Mesodermal cell (in vitro differentiated cells): ENCODE measurements at regions not wholly inside any gene's neighbourhood (a gene's known extent, or its start where the extent isn't known, plus 50 kb on each side); places are given as distances from the start of the nearest gene placed in this dataset.

Source experiments
- H3K27ac ChIP-seq: 2 replicates; pipeline ENCODE4 v1.7.0; 2013; ENCODE audit warnings: mild to moderate bottlenecking, low read depth, low read length, moderate library complexity; ENCODE audit not compliant: severe bottlenecking
- H3K36me3 ChIP-seq: 2 replicates; pipeline ENCODE4 v1.7.1; 2013; ENCODE audit warnings: mild to moderate bottlenecking, low read length, moderate library complexity; ENCODE audit not compliant: control insufficient read depth, insufficient read depth
- H3K4me1 ChIP-seq: one replicate; pipeline ENCODE4 v1.7.1; 2013; ENCODE audit warnings: mild to moderate bottlenecking, low read length; ENCODE audit not compliant: insufficient read depth, control insufficient read depth, poor library complexity, severe bottlenecking
- H3K4me3 ChIP-seq: 2 replicates; pipeline ENCODE4 v1.7.0; 2013; ENCODE audit warnings: low read length, control low read depth, mild to moderate bottlenecking; ENCODE audit not compliant: insufficient read depth, poor library complexity, severe bottlenecking; ENCODE audit errors: extremely low read depth
- H3K9me3 ChIP-seq: 2 replicates; pipeline ENCODE4 v1.7.1; 2013; ENCODE audit warnings: mild to moderate bottlenecking, low read length, moderate library complexity; ENCODE audit not compliant: control insufficient read depth
- WGBS, 2 experiments: methylation state at CpG; one replicate each; pipeline ENCODE4 v1.1.5; 2013; ENCODE audit warnings: missing lambda C conversion rate in 2 of 2; ENCODE audit not compliant: insufficient coverage in 2 of 2; 5-methylcytosine and 5-hydroxymethylcytosine counted together

- Histone ChIP-seq H3K4me3 (no peak overlapping the region), H3K27ac (no peak overlapping the region), H3K36me3 (no peaks in the 10 kb centered on the region), H3K4me1 (no peaks in the 10 kb centered on the region), H3K9me3 (no peaks in the 10 kb centered on the region)
- WGBS, 2 experiments = 100% methylated on average over 1 of the region's 1 CpG
Measured at GRCh38 chr3:102205647-102206046, 229.2 kb upstream of the ZPLD1 start.

GRCh38 chr3:102206511-102207031 lies 228.2 kb upstream of the ZPLD1 start:
- H3K27ac ChIP-seq = no peak overlapping the region
- H3K9me3 ChIP-seq = no peaks in the 10 kb centered on the region
- 71 to 79% methylated on average over 4 of the region's 4 CpGs for WGBS, 2 experiments
- no peaks in the 10 kb centered on the region for H3K36me3 ChIP-seq
- no peak overlapping the region for H3K4me3 ChIP-seq
- H3K4me1 ChIP-seq = no peaks in the 10 kb centered on the region

- no peaks in the 10 kb centered on the region for H3K4me1 ChIP-seq
- WGBS, 2 experiments = 90% methylated on average over 2 of the region's 3 CpGs; no CpG with 5 or more reads in 1 of the 2 experiments
- no peak overlapping the region for H3K27ac ChIP-seq
- H3K36me3 ChIP-seq = no peaks in the 10 kb centered on the region
- no peak overlapping the region for H3K4me3 ChIP-seq
- H3K9me3 ChIP-seq = no peaks in the 10 kb centered on the region
Measured at GRCh38 chr3:102207151-102207571, 227.7 kb upstream of the ZPLD1 start.

- Histone ChIP-seq H3K4me3 (no peak overlapping the region), H3K36me3 (no peaks in the 10 kb centered on the region), H3K27ac (no peak overlapping the region), H3K4me1 (no peaks in the 10 kb centered on the region), H3K9me3 (no peaks in the 10 kb centered on the region)
- WGBS, 2 experiments = 100% methylated on average over 2 of the region's 2 CpGs; no CpG with 5 or more reads in 1 of the 2 experiments
Measured at GRCh38 chr3:102215166-102215565, 219.6 kb upstream of the ZPLD1 start.

- Histone ChIP-seq H3K27ac (no peak overlapping the region), H3K4me1 (no peaks in the 10 kb centered on the region), H3K9me3 (no peaks in the 10 kb centered on the region), H3K4me3 (no peak overlapping the region), H3K36me3 (no peaks in the 10 kb centered on the region)
- 87 to 93% methylated on average over 8 to 10 of the region's 10 CpGs for WGBS, 2 experiments
Measured at GRCh38 chr3:102223132-102223531, 211.7 kb upstream of the ZPLD1 start.

- H3K27ac ChIP-seq = no peak overlapping the region
- no peaks in the 10 kb centered on the region for H3K36me3 ChIP-seq
- whole genome bisulfite sequencing, 2 experiments = 100% methylated on average over 1 of the region's 3 CpGs; no CpG with 5 or more reads in 1 of the 2 experiments
- H3K4me1 ChIP-seq = no peaks in the 10 kb centered on the region
- no peak overlapping the region for H3K4me3 ChIP-seq
- no peaks in the 10 kb centered on the region for H3K9me3 ChIP-seq
Measured at GRCh38 chr3:102224171-102224570, 210.6 kb upstream of the ZPLD1 start.

GRCh38 chr3:102225005-102225404 lies 209.8 kb upstream of the ZPLD1 start:
- no peaks in the 10 kb centered on the region for H3K36me3 ChIP-seq
- H3K9me3 ChIP-seq = no peaks in the 10 kb centered on the region
- H3K4me3 ChIP-seq = no peak overlapping the region
- WGBS, 2 experiments = 88 to 94% methylated on average over 3 to 5 of the region's 8 CpGs
- H3K4me1 ChIP-seq = no peaks in the 10 kb centered on the region
- no peak overlapping the region for H3K27ac ChIP-seq

- Histone ChIP-seq H3K27ac (no peak overlapping the region), H3K4me1 (no peaks in the 10 kb centered on the region), H3K36me3 (no peaks in the 10 kb centered on the region), H3K9me3 (no peaks in the 10 kb centered on the region), H3K4me3 (no peak overlapping the region)
- WGBS, 2 experiments = 13% methylated on average over 1 of the region's 1 CpG; no CpG with 5 or more reads in 1 of the 2 experiments
Measured at GRCh38 chr3:102225407-102226132, 209.2 kb upstream of the ZPLD1 start.

- no peaks in the 10 kb centered on the region for H3K4me1 ChIP-seq
- no peaks in the 10 kb centered on the region for H3K36me3 ChIP-seq
- no CpG with 5 or more reads among the region's 1 CpG for WGBS, 2 experiments
- H3K4me3 ChIP-seq = no peak overlapping the region
- H3K9me3 ChIP-seq = no peaks in the 10 kb centered on the region
- no peak overlapping the region for H3K27ac ChIP-seq
Measured at GRCh38 chr3:102226463-102226862, 208.4 kb upstream of the ZPLD1 start.

GRCh38 chr3:102229062-102229655 lies 205.7 kb upstream of the ZPLD1 start:
- no peaks in the 10 kb centered on the region for H3K36me3 ChIP-seq
- H3K9me3 ChIP-seq = no peaks in the 10 kb centered on the region
- no peak overlapping the region for H3K4me3 ChIP-seq
- H3K4me1 ChIP-seq = no peaks in the 10 kb centered on the region
- WGBS, 2 experiments = 28 to 37% methylated on average over 5 of the region's 7 CpGs
- no peak overlapping the region for H3K27ac ChIP-seq

- Histone ChIP-seq H3K4me1 (no peaks in the 10 kb centered on the region), H3K9me3 (no peaks in the 10 kb centered on the region), H3K4me3 (no peak overlapping the region), H3K36me3 (no peaks in the 10 kb centered on the region), H3K27ac (no peak overlapping the region)
- WGBS, 2 experiments = 92 to 100% methylated on average over 1 to 2 of the region's 2 CpGs
Measured at GRCh38 chr3:102230057-102230456, 204.8 kb upstream of the ZPLD1 start.
